Esophagus muscularis mucosa (tissue), 3 donors: ENCODE measurements at regions not wholly inside any gene's neighbourhood (a gene's known extent, or its start where the extent isn't known, plus 50 kb on each side); places are given as distances from the start of the nearest gene placed in this dataset.

ENCODE experiments used
- CTCF ChIP-seq, 3 experiments: fragments of 200-600 bp in 2 of 3; fragments of 450-650 bp in 1 of 3; sonication (generic) in 2 of 3; IDR thresholded peaks; one replicate each; pipeline ENCODE4 v1.5.1; 2017 to 2019; ENCODE audit warnings: antibody characterized with exemption in 3 of 3, mild to moderate bottlenecking in 2 of 3, moderate library complexity in 1 of 3
- POLR2AphosphoS5 ChIP-seq, 2 donors: sonication (generic); formaldehyde crosslinking; IDR thresholded peaks; one replicate each; pipeline ENCODE4 v1.6.1; 2017; ENCODE audit warnings: antibody characterized with exemption in 2 of 2

GRCh38 chr14:37796703-37797416 is 201.4 kb downstream of the TTC6 start:
- TF ChIP-seq CTCF (IDR thresholded peaks at IDR 0.05), result no peak
- TF ChIP-seq POLR2AphosphoS5 (IDR thresholded peaks at IDR 0.05), result no peak
